Body of pancreas (tissue), 4 donors: ENCODE measurements at regions not wholly inside any gene's neighbourhood (a gene's known extent, or its start where the extent isn't known, plus 50 kb on each side); places are given as distances from the start of the nearest gene placed in this dataset.

ENCODE experiments used
- ATAC-seq: fragments of 150-250 bp; one replicate; pipeline ENCODE4 v1.9.1; 2016
- DNase-seq, 4 donors: peaks; one replicate each; pipeline ENCODE4 v3.0.0-alpha.2; 2019
- H3K27ac ChIP-seq, 4 donors: fragments of 200-600 bp; sonication (generic); 1 replicate in 3 of 4; 2 replicates in 1 of 4; pipeline versions ENCODE4 v1.5.1 to v1.6.1; 2016 to 2019; ENCODE audit warnings: mild to moderate bottlenecking in 1 of 4, mixed read lengths in 1 of 4, moderate library complexity in 1 of 4
- H3K27me3 ChIP-seq, 2 donors: fragments of 200-600 bp; sonication (generic); one replicate each; pipeline ENCODE4 v1.6.0; 2016; ENCODE audit warnings: mild to moderate bottlenecking in 1 of 2
- H3K36me3 ChIP-seq, 2 donors: fragments of 200-600 bp; sonication (generic); replicated peaks in 1 of 2; 2 replicates each; pipeline ENCODE4 v1.5.1; 2016; ENCODE audit warnings: low read depth in 2 of 2; ENCODE audit not compliant: insufficient read depth in 1 of 2
- H3K4me1 ChIP-seq: fragments of 200-600 bp; sonication (generic); one replicate; pipeline ENCODE4 v1.6.0; 2016
- H3K4me3 ChIP-seq, 2 donors: fragments of 200-600 bp; sonication (generic); 1 replicate in 1 of 2; 2 replicates in 1 of 2; pipeline ENCODE4 v1.5.1; 2016 to 2019
- H3K9me3 ChIP-seq, 3 donors: fragments of 200-600 bp; sonication (generic); 1 replicate in 2 of 3; 2 replicates in 1 of 3; pipeline ENCODE4 v1.5.1; 2016
- CTCF ChIP-seq, 7 experiments: fragments of 450-650 bp in 4 of 7; fragments of 200-600 bp in 3 of 7; sonication (generic) in 3 of 7; IDR thresholded peaks; one replicate each; pipeline ENCODE4 v1.5.1; 2016 to 2019; ENCODE audit warnings: antibody characterized with exemption in 7 of 7
- POLR2A ChIP-seq, 3 donors: fragments of 450-650 bp; IDR thresholded peaks; one replicate each; pipeline ENCODE4 v1.6.1; 2016; ENCODE audit warnings: antibody characterized with exemption in 3 of 3, mild to moderate bottlenecking in 2 of 3
- WGBS, 2 donors: methylation state at CpG; one replicate each; pipeline ENCODE4 v1.1.5; 2017; 5-methylcytosine and 5-hydroxymethylcytosine counted together
- intact Hi-C: fragments of 100-400 bp; cut with DNase I; formaldehyde crosslinking; loops from one replicate; pipeline ENCODE4 v1.15.1; 2023

- Histone ChIP-seq H3K9me3 (no peaks in the 10 kb centered on the region), H3K27me3 (no peaks in the 10 kb centered on the region), H3K4me1 (no peaks in the 10 kb centered on the region), H3K36me3 (no peaks in the 10 kb centered on the region), H3K27ac (no peak overlapping the region), H3K4me3 (no peak overlapping the region)
- no peak for ATAC-seq
- 20 to 44% methylated on average over 3 of the region's 3 CpGs for WGBS, 2 donors
- intact Hi-C loops, result no loop called here
- no peak for DNase-seq
- TF ChIP-seq POLR2A (IDR thresholded peaks at IDR 0.05) (no peak), CTCF (IDR thresholded peaks at IDR 0.05) (no peak)
Measured at GRCh38 chr14:26113911-26114640, 483.8 kb downstream of the NOVA1 start.

GRCh38 chr14:26104717-26105116, 493.1 kb downstream of the NOVA1 start:
- Histone ChIP-seq H3K4me3 (no peak overlapping the region), H3K9me3 (no peaks in the 10 kb centered on the region), H3K27ac (no peak overlapping the region), H3K4me1 (no peaks in the 10 kb centered on the region), H3K27me3 (no peaks in the 10 kb centered on the region), H3K36me3 (no peaks in the 10 kb centered on the region)
- intact Hi-C loops, result no loop called here
- no peak for ATAC-seq
- no peak for DNase-seq
- WGBS, 2 donors, result 74% methylated on average over 2 of the region's 2 CpGs
- no peak for TF ChIP-seq CTCF (IDR thresholded peaks at IDR 0.05)
- no peak for TF ChIP-seq POLR2A (IDR thresholded peaks at IDR 0.05)

GRCh38 chr14:26097852-26098251, 500.0 kb downstream of the NOVA1 start:
- Histone ChIP-seq H3K4me1 (no peaks in the 10 kb centered on the region), H3K27ac (no peak overlapping the region), H3K4me3 (no peak overlapping the region), H3K36me3 (no peaks in the 10 kb centered on the region), H3K27me3 (no peaks in the 10 kb centered on the region), H3K9me3 (no peaks in the 10 kb centered on the region)
- DNase-seq (no peak), ATAC-seq (no peak)
- TF ChIP-seq POLR2A (IDR thresholded peaks at IDR 0.05) (no peak), CTCF (IDR thresholded peaks at IDR 0.05) (no peak)
- intact Hi-C loops, result no loop called here
- 50 to 56% methylated on average over 4 of the region's 4 CpGs for WGBS, 2 donors

- 4 to 15% methylated on average over 2 of the region's 2 CpGs for WGBS, 2 donors
Measured at GRCh38 chr14:26088275-26088674, 509.6 kb downstream of the NOVA1 start.

More at GRCh38 chr14:26088275-26088674, 509.6 kb downstream of the NOVA1 start:
- Histone ChIP-seq H3K27ac (no peak overlapping the region), H3K4me3 (no peak overlapping the region), H3K9me3 (no peaks in the 10 kb centered on the region), H3K4me1 (no peaks in the 10 kb centered on the region), H3K36me3 (no peaks in the 10 kb centered on the region), H3K27me3 (no peaks in the 10 kb centered on the region)
- DNase-seq (no peak), ATAC-seq (no peak)
- intact Hi-C loops, result no loop called here
- TF ChIP-seq CTCF (IDR thresholded peaks at IDR 0.05) (no peak), POLR2A (IDR thresholded peaks at IDR 0.05) (no peak)
